Osteoblast (primary cell): ENCODE measurements at regions not wholly inside any gene's neighbourhood (a gene's known extent, or its start where the extent isn't known, plus 50 kb on each side); places are given as distances from the start of the nearest gene placed in this dataset.

Source experiments
- DNase-seq: peaks from one replicate; pipeline ENCODE4 v3.0.0; 2011; ENCODE audit warnings: low spot score, mixed read lengths; ENCODE audit not compliant: insufficient read length; ENCODE audit errors: missing footprints
- H2AFZ ChIP-seq: 2 replicates; pipeline ENCODE4 v1.6.0; 2011; ENCODE audit warnings: mild to moderate bottlenecking, low read length
- H3K27ac ChIP-seq: 2 replicates; pipeline ENCODE4 v1.5.1; 2011; ENCODE audit warnings: mild to moderate bottlenecking, low read depth, low read length, moderate library complexity
- H3K27me3 ChIP-seq: 2 replicates; pipeline ENCODE4 v1.6.0; 2012; ENCODE audit warnings: mild to moderate bottlenecking, control low read depth, inconsistent platforms, low read length, moderate library complexity; ENCODE audit not compliant: insufficient read depth
- H3K36me3 ChIP-seq: 2 replicates; pipeline ENCODE4 v1.5.1; 2011; ENCODE audit warnings: mild to moderate bottlenecking, low read length, control low read depth, moderate library complexity; ENCODE audit not compliant: insufficient read depth
- H3K4me1 ChIP-seq: 2 replicates; pipeline ENCODE4 v1.5.1; 2011; ENCODE audit warnings: mild to moderate bottlenecking, low read length, control low read depth, moderate library complexity; ENCODE audit not compliant: insufficient read depth
- H3K4me2 ChIP-seq: 2 replicates; pipeline ENCODE4 v1.6.0; 2011; ENCODE audit warnings: mild to moderate bottlenecking, low read length; ENCODE audit not compliant: insufficient read depth
- H3K4me3 ChIP-seq: fragments of 200-600 bp; sonication (generic); 3 replicates; pipeline ENCODE4 v1.5.1; 2012; ENCODE audit warnings: mild to moderate bottlenecking, low read length, inconsistent platforms; ENCODE audit not compliant: insufficient read depth
- H3K79me2 ChIP-seq: 2 replicates; pipeline ENCODE4 v1.6.0; 2012; ENCODE audit warnings: mild to moderate bottlenecking, low read length, control low read depth, inconsistent platforms; ENCODE audit not compliant: insufficient read depth
- H3K9me3 ChIP-seq: 2 replicates; pipeline ENCODE4 v1.5.1; 2011; ENCODE audit warnings: low read depth, low read length, control low read depth
- H4K20me1 ChIP-seq: 2 replicates; pipeline ENCODE4 v1.6.0; 2012; ENCODE audit warnings: mild to moderate bottlenecking, low read length, control low read depth; ENCODE audit not compliant: insufficient read depth
- TF ChIP-seq, protein P1 (sequence below): IDR thresholded peaks from 2 replicates; pipeline ENCODE4 v1.5.1; 2011; ENCODE audit warnings: mild to moderate bottlenecking, low read depth, low read length, moderate library complexity; ENCODE audit errors: extremely low read depth

DNA sequence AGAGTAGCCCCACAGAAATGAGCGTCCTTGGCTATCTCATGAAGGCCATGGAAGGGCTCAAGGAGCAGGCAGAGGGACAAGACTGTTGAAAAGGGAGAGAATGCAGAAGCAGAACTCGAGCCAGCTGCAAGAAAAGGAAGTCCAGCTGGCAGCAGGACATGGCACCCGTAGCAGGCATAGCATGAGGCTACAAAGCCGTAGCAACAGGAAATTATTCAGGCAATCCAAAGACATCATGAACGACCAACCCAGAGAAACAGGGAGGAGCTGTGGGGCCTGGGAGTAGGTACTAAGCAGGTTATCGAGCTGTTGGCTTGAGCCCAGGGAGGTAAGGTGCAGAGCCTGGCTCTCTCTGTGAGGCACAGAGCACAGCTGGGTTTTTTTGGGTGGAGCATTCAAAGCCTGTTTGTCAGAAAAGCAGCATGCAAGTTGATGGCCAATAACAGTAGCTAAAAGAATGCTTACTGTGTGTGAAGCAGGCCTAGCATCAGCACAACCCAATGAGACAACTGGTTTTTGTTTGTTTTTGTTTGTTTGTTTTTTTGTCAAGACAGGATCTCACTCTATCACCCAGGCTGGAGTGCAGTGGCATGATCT, 144.0 kb upstream of the SMAD3 start:
- H3K4me1 ChIP-seq, result no peaks in the 10 kb centered on the region
- no peaks in the 10 kb centered on the region for H3K79me2 ChIP-seq
- no peaks in the 10 kb centered on the region for H3K27me3 ChIP-seq
- no peak overlapping the region for H3K4me2 ChIP-seq
- no peaks in the 10 kb centered on the region for H4K20me1 ChIP-seq
- H3K27ac ChIP-seq, result no peak overlapping the region
- peaks cover 9% of the 10 kb centered on the region for H3K9me3 ChIP-seq
- TF ChIP-seq, protein P1, sequence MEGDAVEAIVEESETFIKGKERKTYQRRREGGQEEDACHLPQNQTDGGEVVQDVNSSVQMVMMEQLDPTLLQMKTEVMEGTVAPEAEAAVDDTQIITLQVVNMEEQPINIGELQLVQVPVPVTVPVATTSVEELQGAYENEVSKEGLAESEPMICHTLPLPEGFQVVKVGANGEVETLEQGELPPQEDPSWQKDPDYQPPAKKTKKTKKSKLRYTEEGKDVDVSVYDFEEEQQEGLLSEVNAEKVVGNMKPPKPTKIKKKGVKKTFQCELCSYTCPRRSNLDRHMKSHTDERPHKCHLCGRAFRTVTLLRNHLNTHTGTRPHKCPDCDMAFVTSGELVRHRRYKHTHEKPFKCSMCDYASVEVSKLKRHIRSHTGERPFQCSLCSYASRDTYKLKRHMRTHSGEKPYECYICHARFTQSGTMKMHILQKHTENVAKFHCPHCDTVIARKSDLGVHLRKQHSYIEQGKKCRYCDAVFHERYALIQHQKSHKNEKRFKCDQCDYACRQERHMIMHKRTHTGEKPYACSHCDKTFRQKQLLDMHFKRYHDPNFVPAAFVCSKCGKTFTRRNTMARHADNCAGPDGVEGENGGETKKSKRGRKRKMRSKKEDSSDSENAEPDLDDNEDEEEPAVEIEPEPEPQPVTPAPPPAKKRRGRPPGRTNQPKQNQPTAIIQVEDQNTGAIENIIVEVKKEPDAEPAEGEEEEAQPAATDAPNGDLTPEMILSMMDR, result no peak
- no peaks in the 10 kb centered on the region for H3K36me3 ChIP-seq
- H3K4me3 ChIP-seq, result no peak overlapping the region
- no peak for DNase-seq
- H2AFZ ChIP-seq, result no peak overlapping the region

DNA sequence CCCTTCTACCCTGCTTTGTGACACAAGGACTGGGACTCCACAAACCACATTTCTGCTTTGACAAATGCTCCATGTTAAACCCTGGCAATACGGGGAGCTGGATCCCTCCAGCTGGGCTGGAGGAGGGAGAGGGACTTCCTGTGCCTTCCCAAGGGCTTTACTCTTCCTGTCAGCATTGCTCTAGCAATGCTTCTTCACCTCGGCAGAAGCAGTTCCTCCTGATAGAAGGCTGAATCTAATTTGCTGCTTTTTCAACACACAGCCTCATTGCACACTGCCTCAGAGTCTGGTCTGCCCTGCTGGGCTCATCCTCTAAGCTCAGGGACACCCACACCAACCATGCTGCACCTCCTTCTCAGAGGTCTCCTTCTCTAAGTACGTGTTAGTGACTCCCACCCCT, 142.8 kb upstream of the SMAD3 start:
- TF ChIP-seq, protein P1, result no peak
- no peaks in the 10 kb centered on the region for H3K79me2 ChIP-seq
- no peak for DNase-seq
- peaks cover 9% of the 10 kb centered on the region for H3K9me3 ChIP-seq
- no peaks in the 10 kb centered on the region for H3K36me3 ChIP-seq
- no peak overlapping the region for H3K27ac ChIP-seq
- peaks cover 6% of the 10 kb centered on the region for H3K4me1 ChIP-seq
- no peak overlapping the region for H3K4me2 ChIP-seq
- no peak overlapping the region for H3K4me3 ChIP-seq
- H3K27me3 ChIP-seq, result no peaks in the 10 kb centered on the region
- no peaks in the 10 kb centered on the region for H4K20me1 ChIP-seq
- no peak overlapping the region for H2AFZ ChIP-seq

DNA sequence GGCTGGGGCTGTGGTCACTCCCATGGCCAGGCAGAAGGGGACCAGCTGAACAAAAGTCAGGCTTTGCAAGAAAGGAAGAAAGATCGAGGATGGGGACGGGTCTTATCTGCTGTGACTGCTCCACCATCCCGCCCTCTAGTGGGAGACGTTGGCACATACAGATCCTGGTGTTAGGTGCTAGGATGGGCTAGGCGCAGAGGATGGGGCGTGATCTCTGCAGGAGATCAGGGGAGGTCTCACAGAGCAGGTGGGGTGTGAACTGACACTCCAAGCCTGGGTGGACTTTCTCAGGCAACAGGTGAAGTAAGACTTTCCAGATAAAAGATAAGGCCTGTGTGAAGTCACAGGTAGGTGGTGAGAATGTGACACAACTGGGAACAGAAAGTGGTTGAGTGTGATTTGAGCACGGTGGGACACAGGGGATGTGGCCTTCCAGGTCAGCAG, 141.9 kb upstream of the SMAD3 start:
- H3K27me3 ChIP-seq, result no peaks in the 10 kb centered on the region
- H4K20me1 ChIP-seq, result no peaks in the 10 kb centered on the region
- H3K4me3 ChIP-seq, result no peak overlapping the region
- H3K36me3 ChIP-seq, result no peaks in the 10 kb centered on the region
- H3K79me2 ChIP-seq, result no peaks in the 10 kb centered on the region
- DNase-seq, result peak; percentile 48
- TF ChIP-seq, protein P1, result peak; percentile 51
- H3K27ac ChIP-seq, result no peak overlapping the region
- H2AFZ ChIP-seq, result no peak overlapping the region
- peaks cover 12% of the 10 kb centered on the region for H3K4me1 ChIP-seq
- H3K4me2 ChIP-seq, result no peak overlapping the region
- H3K9me3 ChIP-seq, result peaks cover 6% of the 10 kb centered on the region

DNA sequence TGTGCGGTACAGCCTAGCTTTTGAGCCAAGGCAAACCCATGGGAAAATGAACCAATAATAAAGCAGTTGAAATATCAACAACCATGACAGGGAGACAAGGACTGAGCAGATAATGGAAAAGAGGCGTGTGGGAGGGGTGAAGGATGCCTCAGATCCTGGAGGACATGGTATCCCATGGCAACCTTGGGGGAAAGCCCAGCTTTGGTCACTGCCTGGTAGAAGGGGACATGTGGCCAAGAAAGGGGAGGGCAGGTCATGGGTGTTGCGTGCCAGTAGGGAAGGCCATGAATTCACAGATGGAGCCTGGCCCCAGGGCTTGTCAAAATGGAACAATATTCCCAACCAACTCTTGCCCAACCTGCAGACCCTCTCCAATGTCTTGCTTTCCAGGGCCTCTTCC, 140.5 kb upstream of the SMAD3 start:
- Histone ChIP-seq H3K79me2 (no peaks in the 10 kb centered on the region), H3K9me3 (peaks cover 6% of the 10 kb centered on the region), H2AFZ (no peak overlapping the region), H4K20me1 (no peaks in the 10 kb centered on the region), H3K27me3 (no peaks in the 10 kb centered on the region), H3K27ac (no peak overlapping the region), H3K36me3 (no peaks in the 10 kb centered on the region), H3K4me2 (no peak overlapping the region), H3K4me1 (peaks cover 12% of the 10 kb centered on the region), H3K4me3 (no peak overlapping the region)
- DNase-seq, result no peak
- TF ChIP-seq, protein P1, result no peak
